Femur (tissue), 1 donor: ENCODE measurements at regions not wholly inside any gene's neighbourhood (a gene's known extent, or its start where the extent isn't known, plus 50 kb on each side); places are given as distances from the start of the nearest gene placed in this dataset.
"Not testable (repeated sequence)": the region's sequence is repeated elsewhere in the genome, so short reads cannot be mapped to it uniquely, and the experiment has no call there.

ENCODE experiments used
- DNase-seq: peaks from one replicate; pipeline ENCODE4 v3.0.0-alpha.2; 2017

DNA sequence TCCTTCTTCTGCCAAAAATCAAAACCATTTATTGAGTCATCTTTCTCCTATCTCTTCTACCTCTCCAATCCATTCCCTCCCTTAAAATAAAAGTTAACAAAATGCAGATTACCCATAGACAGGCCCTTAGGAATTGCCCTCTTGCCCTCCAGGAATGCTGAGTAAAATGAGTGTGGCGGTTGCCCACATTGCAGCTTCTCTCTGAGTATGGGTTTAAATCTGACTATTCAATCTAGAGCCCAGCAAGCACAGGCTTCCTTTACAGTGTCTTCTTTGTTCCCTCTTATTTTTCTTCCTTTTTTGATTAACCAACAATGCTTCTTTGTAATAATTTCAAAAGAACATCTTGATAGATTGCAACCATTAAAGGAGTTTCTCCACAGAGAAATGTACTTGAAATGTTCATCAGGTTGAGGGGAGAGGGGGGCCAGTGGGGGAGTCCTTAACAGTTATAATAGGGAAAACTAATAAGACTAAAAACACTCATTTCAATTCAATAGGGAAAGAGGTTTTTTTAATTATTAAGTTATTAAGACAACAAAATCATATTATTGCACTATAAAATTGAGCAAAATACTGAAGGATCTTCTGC is 135.3 kb upstream of the LMCD1 start:
- no peak for DNase-seq

DNA sequence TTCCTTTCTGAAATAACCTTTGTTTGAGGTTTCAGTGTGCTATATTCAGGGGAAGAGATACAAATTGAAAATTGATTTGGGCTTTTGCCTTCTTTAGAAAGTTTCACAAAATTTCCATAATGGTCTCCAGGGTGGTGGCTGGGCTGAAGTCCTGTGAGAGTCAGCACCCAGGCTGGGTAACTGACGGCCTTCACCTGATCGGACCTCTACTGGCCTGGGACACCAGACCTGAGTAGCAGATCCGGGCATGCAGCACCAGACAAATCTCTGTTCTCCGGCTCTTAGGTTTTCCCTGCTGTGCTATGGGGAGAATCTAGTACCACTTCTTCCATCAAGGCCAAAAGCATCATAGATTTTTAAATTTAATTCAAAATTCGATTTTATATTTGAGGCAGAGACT is 133.0 kb upstream of the LMCD1 start:
- no peak for DNase-seq

DNA sequence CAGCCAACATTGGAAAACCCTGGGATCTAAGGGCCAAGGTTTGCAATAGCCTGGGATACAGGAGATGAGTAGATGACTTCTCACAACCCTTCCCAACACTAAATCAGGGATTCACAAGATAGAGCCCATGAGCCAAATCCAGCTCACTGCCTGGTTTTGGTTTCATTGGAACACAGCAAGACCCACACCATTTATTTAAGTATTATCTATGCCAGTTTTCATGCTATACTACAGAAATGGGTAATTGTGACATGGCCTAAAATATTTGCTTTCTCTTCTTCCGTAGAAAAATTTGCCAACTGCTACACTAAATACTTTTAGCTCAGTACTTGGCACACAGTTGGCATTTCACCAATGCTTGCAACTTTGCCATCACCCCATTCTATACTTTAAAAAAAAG is 132.0 kb upstream of the LMCD1 start:
- no peak for DNase-seq

DNA sequence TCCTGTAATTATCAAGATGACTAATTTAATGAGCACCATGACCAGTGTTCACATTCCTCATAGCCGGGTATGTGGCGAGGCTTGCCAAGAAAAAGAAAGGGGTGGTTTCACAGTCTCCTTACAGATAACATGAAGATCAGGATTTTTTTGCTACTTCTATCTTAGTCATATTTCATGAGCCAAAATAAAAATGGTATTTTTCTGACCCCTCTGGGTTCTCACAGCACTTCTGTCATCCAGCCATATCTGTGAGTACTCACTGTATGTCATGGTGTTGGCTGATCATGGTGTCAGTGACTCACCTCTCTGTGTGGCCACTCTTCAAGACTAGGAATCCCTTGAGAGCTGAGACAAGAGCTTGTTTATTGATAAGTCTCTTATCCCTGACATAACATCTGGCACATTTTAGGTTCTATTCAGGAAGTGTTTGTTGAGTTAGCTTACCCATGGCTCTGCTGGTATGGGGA is 130.5 kb upstream of the LMCD1 start:
- no peak for DNase-seq

DNA sequence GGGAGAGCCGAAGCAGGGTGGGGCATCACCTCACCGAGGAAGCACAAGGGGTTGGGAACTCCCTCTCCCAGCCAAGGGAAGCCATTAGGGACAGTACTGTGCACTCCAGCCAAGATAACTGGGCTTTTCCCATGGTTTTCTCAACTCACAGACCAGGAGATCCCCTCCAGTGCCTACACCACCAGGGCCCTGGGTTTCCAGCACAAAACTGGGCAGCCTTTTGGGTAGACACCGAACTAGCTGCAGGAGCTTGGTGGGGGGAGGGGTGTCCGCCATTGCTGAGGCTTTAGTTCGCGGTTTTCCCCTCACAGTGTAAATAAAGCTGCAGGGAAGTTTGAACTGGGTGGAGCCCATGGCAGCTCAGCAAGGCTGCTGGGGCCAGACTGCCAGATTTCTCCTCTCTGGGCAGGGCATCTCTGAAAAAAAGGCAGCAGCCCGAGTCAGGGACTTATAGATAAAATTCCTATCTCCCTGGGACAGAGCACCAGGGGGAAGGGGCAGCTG is 129.6 kb upstream of the LMCD1 start:
- no peak for DNase-seq

DNA sequence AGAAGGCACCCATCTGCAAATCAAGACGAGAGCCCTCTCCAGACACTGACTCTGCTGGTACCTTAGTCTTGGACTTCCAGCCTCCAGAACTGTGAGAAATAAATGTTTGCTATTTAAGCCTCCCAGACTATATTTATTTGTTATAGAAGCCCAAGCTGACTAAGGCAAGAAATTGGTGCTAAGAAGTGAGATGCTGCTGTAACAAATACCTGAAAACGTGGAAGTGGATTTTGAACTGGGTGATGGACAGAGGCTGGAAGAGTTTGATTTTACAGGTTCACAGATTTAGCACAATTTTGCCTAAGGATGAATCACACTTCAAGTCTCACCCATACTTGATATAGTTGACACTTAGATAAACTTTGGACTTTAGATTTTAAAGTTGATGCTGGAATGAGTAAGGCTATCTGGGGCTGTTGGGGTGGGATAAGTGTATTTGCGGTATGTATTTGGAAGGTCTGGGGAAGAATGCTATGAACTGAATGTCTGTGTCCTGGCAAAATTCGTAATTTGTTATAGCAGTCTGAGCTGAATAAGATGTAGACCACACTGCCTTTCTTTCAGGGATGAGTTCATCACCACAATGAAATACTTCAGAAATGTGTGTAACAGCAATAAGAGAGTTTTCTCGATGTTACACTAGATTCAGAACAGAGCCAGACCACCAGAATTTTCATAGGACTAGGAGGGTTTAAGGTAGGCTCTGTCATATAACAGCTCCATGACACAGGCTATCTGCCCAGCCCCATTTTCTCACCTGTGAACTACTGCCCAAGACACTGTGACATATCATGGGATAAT is 120.5 kb upstream of the LMCD1 start:
- DNase-seq, result no peak

DNA sequence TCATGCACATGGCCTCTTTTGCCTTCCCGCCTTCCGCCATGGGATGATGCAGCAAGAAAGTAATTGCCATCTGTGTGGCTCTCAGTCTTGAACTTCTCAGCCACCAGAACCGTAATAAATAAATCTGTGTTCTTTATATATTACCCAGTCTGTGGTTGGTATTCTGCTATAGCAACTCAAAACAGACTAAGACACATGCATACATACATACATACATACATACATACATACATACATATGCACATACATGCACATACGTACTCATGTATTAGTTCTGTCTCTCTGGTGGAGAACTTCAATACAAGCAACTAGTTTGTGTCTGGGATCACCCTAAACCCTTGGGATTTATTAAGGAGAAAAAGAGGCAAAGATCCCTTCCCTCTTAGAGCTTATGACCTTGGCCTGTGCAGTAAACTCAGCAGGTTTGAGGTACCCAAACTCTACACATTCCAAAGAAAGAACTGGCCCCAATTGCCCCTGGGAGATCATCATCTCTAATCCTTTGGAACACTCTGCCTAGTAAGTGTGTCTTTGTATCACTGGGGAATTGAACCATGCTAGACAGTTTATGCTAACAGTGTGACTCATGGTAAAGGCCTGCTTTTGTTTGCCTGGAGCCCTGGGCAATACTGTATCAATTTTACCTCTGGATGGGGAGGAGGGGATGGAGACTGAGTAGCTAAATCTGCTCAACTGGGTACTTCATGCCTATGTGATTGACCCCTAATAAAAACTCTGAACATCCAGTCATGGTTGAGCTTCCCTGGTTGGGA is 115.6 kb upstream of the LMCD1 start:
- DNase-seq, result no peak

DNA sequence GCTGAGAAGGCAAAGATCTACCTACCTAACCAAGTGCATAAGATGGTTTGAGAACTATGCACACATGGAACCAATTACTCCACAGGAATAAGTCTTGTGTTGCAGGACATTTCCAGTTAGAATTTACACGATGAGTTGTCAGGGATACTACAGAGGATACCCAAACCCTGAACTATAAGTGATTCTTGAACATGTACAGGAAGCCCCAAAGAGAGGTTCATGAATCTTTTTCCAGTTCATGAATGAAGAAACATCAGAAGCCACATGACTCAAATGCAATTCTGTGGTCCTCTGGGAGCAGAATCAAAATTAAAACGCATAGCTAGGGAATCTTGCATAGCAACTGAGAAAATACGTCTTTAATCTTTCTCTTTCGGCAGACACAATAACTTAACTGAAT is 114.1 kb upstream of the LMCD1 start:
- DNase-seq, result no peak

GRCh38 chr3:8399686-8400085 is 101.9 kb upstream of the LMCD1 start:
- DNase-seq, result no peak

DNA sequence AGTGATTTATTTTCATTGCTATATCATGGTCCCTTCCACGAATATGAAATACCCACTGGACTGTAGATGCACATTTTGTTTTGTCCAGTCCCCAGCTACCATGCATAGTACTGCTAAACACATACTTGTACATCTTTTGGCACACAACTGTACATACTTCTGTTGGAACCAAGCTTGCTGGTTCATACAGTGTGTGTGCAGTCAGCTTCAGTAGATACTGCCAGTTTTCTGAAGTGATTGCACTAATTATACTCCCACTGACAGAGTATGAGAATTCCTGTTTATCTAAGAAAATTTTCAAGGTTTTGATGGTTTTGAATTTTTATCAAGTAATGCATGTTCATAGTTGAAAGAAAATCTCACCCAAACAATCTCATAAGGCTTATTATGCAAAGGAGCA is 100.7 kb upstream of the LMCD1 start:
- DNase-seq, result no peak

DNA sequence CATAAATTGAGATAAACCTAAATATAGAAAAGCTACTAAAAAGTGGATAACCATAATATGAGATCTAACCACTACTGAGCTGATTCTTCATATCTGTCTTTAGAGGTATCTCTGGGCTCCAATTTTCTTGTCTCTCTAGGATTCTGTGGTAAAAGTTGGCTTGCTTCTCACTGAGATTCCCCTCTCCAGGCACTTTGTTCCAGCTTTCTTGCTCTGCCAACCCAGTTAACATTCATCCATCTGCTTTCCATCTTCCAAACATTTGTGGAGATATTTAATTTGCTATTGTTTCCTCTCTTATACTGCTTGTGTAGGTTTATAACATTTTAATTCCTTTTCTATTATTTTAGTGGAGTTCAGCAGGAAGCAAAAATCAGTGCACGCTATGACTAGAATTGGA is 97.6 kb upstream of the LMCD1 start:
- DNase-seq, result no peak

- DNase-seq, result no peak
Measured at GRCh38 chr3:8405144-8405543, 96.5 kb upstream of the LMCD1 start.

DNA sequence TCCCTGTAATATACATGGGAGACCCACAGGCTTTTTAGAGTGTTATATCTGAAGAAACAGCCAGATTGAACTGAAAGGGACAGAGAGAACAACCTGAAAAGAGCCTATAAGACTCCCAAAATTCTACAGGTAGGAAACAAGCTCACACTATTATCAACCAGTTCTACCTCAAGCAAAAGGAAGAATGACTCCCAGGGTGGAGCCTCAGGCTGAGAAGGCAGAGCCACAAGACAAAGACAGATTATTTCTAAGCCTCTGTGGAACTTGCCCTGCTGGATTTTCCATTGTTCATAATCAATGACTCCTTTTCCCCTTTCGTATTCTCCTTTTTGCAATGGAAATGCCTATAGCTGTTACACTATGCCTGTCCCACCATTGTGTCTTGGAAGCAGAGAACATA is 95.1 kb upstream of the LMCD1 start:
- no peak for DNase-seq

GRCh38 chr3:8413337-8413926 is 88.2 kb upstream of the LMCD1 start:
- no peak for DNase-seq

GRCh38 chr3:8416965-8417364 is 84.7 kb upstream of the LMCD1 start:
- DNase-seq, result no peak

DNA sequence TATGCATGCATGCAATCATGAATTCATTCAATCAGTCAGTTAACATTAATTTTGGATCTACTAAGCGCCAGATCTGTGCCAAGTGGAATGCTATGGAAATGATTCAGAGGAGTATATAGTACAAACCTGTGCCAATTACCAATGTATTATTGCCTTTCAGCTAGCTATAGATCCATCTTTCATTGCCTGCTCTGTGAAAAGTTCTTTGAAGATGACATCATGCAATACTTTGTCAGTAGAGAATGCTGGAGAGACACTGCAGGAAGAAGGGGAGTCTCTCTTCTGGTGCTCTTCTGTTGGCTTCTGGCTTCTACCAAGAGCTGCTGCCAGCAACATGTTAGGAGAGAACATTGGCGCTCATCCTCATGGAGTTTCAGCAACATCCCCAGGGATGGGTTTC is 81.0 kb upstream of the LMCD1 start:
- DNase-seq, result no peak

- DNase-seq, result no peak
Measured at GRCh38 chr3:8421267-8421666, 80.4 kb upstream of the LMCD1 start.

DNA sequence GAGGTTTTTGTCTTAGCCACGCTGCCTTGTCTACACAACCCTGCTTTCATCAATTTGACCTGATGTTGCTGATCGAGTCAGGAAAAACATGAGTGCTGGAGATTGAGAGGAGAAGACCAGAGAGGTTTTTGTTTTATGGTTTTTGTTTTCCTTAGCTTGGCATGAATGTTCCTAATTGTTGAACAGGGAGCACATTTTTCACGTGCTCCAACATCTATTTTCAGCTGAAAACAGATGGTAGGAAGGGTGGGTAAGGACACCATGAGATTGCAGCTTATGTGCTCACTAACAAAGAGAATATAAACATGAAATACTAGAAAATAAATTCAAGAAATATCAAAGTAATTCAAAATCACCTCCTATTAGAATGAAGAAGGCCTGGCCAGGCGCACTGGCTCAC is 79.9 kb upstream of the LMCD1 start:
- DNase-seq, result no peak

GRCh38 chr3:8423307-8423706 is 78.3 kb upstream of the LMCD1 start:
- DNase-seq, result no peak

GRCh38 chr3:8424281-8424680 is 77.3 kb upstream of the LMCD1 start:
- no peak for DNase-seq

DNA sequence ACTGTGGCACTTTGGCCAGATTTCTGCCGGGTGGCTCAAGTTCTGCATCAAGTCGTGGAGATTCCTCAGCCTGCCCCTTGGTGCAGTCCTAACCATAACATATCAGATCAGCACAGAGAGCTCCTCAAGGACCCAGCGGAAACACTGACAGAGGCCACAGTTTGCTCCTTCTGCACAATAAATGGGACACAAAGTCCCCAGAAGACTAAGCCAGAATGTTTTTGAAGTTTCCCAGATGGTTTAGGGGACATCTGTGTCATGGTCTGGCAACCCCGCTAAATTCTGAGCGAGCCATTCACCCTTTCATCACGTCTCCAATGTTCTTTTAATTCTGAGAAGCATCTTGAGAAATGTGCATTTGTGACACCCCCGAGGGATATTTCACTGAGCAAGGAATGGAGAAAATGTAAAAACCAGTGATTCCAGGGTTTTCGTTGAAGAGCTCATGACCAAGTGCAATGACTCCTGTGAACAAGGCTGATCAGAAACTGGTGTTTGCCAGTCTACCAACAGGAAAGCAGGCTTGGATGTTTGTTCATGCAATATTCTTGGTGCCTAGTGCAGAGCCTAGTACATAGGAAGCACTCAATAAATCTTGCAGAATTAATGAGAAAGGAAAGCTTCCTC is 64.8 kb upstream of the LMCD1 start:
- DNase-seq, result no peak

DNA sequence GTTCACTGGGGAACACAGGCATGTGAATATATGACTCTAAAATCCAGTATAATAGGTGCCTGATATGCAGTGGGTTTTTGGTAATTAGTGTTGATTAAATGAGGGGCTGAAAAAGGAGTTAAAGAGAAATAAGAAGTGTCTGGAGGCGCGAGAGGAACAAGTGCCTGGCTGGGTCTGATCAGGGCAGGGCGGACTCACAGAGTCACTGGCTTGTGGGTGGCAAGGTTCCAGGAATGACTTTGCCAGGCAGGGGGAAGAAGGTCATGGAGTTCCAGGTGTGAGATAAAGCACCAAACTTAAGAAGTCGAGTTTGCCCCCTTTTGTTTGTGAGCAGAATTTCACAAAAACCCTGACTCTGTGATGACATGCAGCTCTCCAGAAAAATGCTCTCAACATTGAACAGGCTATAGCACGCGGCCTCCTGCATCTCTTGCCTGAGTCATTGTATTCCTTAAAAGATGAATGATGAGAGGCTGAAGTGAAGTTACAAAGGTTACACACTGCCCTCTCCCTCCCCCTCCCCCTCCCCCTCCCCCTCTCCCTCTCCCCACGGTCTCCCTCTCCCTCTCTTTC is 63.0 kb upstream of the LMCD1 start:
- no peak for DNase-seq

DNA sequence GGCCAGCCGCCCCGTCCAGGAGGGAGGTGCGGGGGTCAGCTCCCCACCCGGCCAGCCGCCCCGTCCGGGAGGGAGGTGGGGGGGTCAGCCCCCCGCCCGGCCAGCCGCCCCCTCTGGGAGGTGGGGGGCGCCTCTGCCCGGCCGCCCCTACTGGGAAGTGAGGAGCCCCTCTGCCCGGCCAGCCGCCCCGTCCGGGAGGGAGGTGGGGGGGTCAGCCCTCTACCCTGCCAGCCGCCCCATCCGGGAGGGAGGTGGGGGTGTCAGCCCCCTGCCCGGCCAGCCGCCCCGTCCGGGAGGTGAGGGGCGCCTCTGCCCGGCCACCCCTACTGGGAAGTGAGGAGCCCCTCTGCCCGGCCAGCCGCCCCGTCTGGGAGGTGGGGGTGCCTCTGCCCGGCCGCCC is 61.5 kb upstream of the LMCD1 start:
- not testable (repeated sequence) for DNase-seq
